OCI-LY3 (cell line): ENCODE measurements at regions not wholly inside any gene's neighbourhood (a gene's known extent, or its start where the extent isn't known, plus 50 kb on each side); places are given as distances from the start of the nearest gene placed in this dataset.

Source experiments
- EZH2phosphoT487 ChIP-seq: fragments of 200-600 bp; shearing (Covaris generic); IDR thresholded peaks from 2 replicates; pipeline ENCODE4 v1.6.1; 2018; ENCODE audit warnings: antibody characterized with exemption, mixed run types, low read depth
- TF ChIP-seq, protein P1 (sequence below): fragments of 200-600, 300-600 bp; sonication (generic); IDR thresholded peaks from 2 replicates; pipeline ENCODE4 v1.5.1; 2014; ENCODE audit warnings: antibody characterized with exemption, low read length, low read depth

DNA sequence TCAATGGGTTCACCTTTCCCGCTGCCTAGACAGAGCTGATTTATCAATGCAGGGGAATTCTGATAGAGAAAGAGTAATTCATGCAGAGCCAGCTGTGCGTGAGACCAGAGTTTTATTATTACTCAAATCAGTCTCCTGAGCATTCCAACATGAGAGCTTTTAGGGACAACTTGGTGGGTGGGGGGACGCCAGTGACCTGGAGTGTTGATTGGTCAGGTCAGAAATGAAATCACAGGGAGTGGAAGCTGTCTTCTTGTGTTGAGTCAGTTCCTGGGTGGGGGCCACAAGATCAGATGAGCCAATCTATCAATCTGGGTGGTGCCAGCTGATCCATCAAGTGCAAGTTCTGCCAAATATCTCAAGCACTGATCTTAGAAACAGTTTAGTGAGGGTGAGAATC lies 99.0 kb upstream of the CAV2 start:
- TF ChIP-seq, protein P1, sequence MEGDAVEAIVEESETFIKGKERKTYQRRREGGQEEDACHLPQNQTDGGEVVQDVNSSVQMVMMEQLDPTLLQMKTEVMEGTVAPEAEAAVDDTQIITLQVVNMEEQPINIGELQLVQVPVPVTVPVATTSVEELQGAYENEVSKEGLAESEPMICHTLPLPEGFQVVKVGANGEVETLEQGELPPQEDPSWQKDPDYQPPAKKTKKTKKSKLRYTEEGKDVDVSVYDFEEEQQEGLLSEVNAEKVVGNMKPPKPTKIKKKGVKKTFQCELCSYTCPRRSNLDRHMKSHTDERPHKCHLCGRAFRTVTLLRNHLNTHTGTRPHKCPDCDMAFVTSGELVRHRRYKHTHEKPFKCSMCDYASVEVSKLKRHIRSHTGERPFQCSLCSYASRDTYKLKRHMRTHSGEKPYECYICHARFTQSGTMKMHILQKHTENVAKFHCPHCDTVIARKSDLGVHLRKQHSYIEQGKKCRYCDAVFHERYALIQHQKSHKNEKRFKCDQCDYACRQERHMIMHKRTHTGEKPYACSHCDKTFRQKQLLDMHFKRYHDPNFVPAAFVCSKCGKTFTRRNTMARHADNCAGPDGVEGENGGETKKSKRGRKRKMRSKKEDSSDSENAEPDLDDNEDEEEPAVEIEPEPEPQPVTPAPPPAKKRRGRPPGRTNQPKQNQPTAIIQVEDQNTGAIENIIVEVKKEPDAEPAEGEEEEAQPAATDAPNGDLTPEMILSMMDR: no peak
- no peak for TF ChIP-seq EZH2phosphoT487
